Peyer's patch (tissue), 4 donors: ENCODE measurements at regions not wholly inside any gene's neighbourhood (a gene's known extent, or its start where the extent isn't known, plus 50 kb on each side); places are given as distances from the start of the nearest gene placed in this dataset.

ENCODE experiments used
- DNase-seq, 3 donors: peaks; one replicate each; pipeline ENCODE4 v3.0.0-alpha.2; 2017 to 2019
- H3K27ac ChIP-seq, 4 donors: fragments of 200-600 bp; sonication (generic); one replicate each; pipeline ENCODE4 v1.5.1; 2016 to 2019
- H3K27me3 ChIP-seq, 2 donors: fragments of 200-600 bp; sonication (generic); one replicate each; pipeline ENCODE4 v1.5.1; 2019
- H3K36me3 ChIP-seq, 3 donors: fragments of 200-600 bp; sonication (generic); one replicate each; pipeline ENCODE4 v1.5.1; 2016 to 2019
- H3K4me1 ChIP-seq, 4 donors: fragments of 200-600 bp; sonication (generic); one replicate each; pipeline ENCODE4 v1.5.1; 2016 to 2019
- H3K4me3 ChIP-seq, 4 donors: fragments of 200-600 bp; sonication (generic); 1 replicate in 3 of 4; 2 replicates in 1 of 4; pipeline ENCODE4 v1.5.1; 2016 to 2019; ENCODE audit warnings: mild to moderate bottlenecking in 1 of 4
- H3K9me3 ChIP-seq, 4 donors: fragments of 200-600 bp; sonication (generic); one replicate each; pipeline ENCODE4 v1.5.1; 2016 to 2019; ENCODE audit warnings: mild to moderate bottlenecking in 1 of 4
- POLR2A ChIP-seq, 2 donors: fragments of 450-650 bp; IDR thresholded peaks; one replicate each; pipeline ENCODE4 v1.5.1; 2017; ENCODE audit warnings: antibody characterized with exemption in 2 of 2, mild to moderate bottlenecking in 2 of 2, moderate library complexity in 2 of 2
- TF ChIP-seq, protein P1 (sequence below), 6 experiments: fragments of 450-650 bp in 4 of 6; fragments of 200-600 bp in 2 of 6; sonication (generic) in 1 of 6; IDR thresholded peaks; one replicate each; pipeline ENCODE4 v1.5.1; 2017 to 2019; ENCODE audit warnings: antibody characterized with exemption in 6 of 6, mild to moderate bottlenecking in 3 of 6, moderate library complexity in 1 of 6

GRCh38 chr11:130673698-130674097 is 225.3 kb downstream of the ADAMTS15 start:
- H3K36me3 ChIP-seq, result no peaks in the 10 kb centered on the region
- H3K27ac ChIP-seq, result peak overlapping the region in 1 of 4 donors; percentile 75
- H3K4me1 ChIP-seq, result peaks cover 0 to 8% (median 0%) of the 10 kb centered on the region in 4 donors
- H3K4me3 ChIP-seq, result no peak overlapping the region
- H3K9me3 ChIP-seq, result no peaks in the 10 kb centered on the region
- DNase-seq, result no peak
- H3K27me3 ChIP-seq, result no peaks in the 10 kb centered on the region
- TF ChIP-seq, protein P1, sequence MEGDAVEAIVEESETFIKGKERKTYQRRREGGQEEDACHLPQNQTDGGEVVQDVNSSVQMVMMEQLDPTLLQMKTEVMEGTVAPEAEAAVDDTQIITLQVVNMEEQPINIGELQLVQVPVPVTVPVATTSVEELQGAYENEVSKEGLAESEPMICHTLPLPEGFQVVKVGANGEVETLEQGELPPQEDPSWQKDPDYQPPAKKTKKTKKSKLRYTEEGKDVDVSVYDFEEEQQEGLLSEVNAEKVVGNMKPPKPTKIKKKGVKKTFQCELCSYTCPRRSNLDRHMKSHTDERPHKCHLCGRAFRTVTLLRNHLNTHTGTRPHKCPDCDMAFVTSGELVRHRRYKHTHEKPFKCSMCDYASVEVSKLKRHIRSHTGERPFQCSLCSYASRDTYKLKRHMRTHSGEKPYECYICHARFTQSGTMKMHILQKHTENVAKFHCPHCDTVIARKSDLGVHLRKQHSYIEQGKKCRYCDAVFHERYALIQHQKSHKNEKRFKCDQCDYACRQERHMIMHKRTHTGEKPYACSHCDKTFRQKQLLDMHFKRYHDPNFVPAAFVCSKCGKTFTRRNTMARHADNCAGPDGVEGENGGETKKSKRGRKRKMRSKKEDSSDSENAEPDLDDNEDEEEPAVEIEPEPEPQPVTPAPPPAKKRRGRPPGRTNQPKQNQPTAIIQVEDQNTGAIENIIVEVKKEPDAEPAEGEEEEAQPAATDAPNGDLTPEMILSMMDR (IDR thresholded peaks at IDR 0.05), result no peak
- no peak for TF ChIP-seq POLR2A (IDR thresholded peaks at IDR 0.05)

DNA sequence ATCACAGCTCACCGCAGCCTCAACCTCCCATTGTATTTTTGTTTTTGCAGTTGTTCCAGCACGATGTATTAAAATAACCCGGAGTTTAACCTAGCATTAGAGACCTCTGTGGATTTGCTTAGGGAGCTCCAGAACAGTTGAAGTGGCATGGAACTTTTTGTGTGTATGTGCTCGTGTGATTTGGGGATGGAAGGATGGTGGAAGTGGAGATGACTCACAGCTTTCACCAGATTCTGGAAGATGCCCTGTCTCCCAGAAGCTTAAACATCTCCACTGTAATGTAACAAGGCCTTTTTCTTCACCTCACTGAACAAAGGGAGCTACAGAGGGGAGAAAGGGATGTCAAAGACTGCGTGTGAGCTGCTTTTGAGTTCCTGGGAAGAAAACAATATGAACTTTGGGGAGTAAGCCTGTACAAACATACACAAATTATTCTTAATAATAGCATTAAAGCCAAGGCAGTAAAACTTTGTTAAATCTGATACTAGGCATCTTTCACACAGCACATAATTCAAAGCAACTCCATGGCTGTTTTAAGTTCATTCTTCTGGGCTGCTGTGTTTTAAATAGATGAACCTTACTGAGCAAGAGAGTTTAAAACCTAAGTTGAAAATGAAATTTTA is 226.4 kb downstream of the ADAMTS15 start:
- TF ChIP-seq POLR2A (IDR thresholded peaks at IDR 0.05), result no peak
- TF ChIP-seq, protein P1 (IDR thresholded peaks at IDR 0.05), result no peak
- Histone ChIP-seq H3K9me3 (peaks cover 0 to 7% (median 0%) of the 10 kb centered on the region in 4 donors), H3K27ac (peak overlapping the region in 1 of 4 donors; percentile 65)

GRCh38 chr11:130675371-130675821 is 227.0 kb downstream of the ADAMTS15 start:
- no peak overlapping the region for H3K4me3 ChIP-seq
- H3K9me3 ChIP-seq, result peaks cover 0 to 10% (median 0%) of the 10 kb centered on the region in 4 donors
- no peaks in the 10 kb centered on the region for H3K36me3 ChIP-seq
- H3K27ac ChIP-seq, result peak overlapping the region in 1 of 4 donors; percentile 65
- H3K4me1 ChIP-seq, result peaks cover 0 to 8% (median 0%) of the 10 kb centered on the region in 4 donors
- H3K27me3 ChIP-seq, result no peaks in the 10 kb centered on the region
- DNase-seq, result no peak
- no peak for TF ChIP-seq POLR2A (IDR thresholded peaks at IDR 0.05)
- TF ChIP-seq, protein P1 (IDR thresholded peaks at IDR 0.05), result no peak

More for the DNA sequence above, 226.4 kb downstream of the ADAMTS15 start:
- Histone ChIP-seq H3K4me3 (no peak overlapping the region), H3K4me1 (peaks cover 0 to 8% (median 0%) of the 10 kb centered on the region in 4 donors), H3K36me3 (no peaks in the 10 kb centered on the region), H3K27me3 (no peaks in the 10 kb centered on the region)
- no peak for DNase-seq

- Histone ChIP-seq H3K36me3 (no peaks in the 10 kb centered on the region), H3K4me3 (no peak overlapping the region), H3K4me1 (peaks cover 0 to 8% (median 0%) of the 10 kb centered on the region in 4 donors), H3K27ac (peak overlapping the region in 2 of 4 donors; percentile 25 to 65), H3K27me3 (no peaks in the 10 kb centered on the region), H3K9me3 (peaks cover 0 to 10% (median 0%) of the 10 kb centered on the region in 4 donors)
- no peak for DNase-seq
- TF ChIP-seq, protein P1 (IDR thresholded peaks at IDR 0.05), result no peak
- no peak for TF ChIP-seq POLR2A (IDR thresholded peaks at IDR 0.05)
Observed at GRCh38 chr11:130675917-130676316, 227.5 kb downstream of the ADAMTS15 start.

DNA sequence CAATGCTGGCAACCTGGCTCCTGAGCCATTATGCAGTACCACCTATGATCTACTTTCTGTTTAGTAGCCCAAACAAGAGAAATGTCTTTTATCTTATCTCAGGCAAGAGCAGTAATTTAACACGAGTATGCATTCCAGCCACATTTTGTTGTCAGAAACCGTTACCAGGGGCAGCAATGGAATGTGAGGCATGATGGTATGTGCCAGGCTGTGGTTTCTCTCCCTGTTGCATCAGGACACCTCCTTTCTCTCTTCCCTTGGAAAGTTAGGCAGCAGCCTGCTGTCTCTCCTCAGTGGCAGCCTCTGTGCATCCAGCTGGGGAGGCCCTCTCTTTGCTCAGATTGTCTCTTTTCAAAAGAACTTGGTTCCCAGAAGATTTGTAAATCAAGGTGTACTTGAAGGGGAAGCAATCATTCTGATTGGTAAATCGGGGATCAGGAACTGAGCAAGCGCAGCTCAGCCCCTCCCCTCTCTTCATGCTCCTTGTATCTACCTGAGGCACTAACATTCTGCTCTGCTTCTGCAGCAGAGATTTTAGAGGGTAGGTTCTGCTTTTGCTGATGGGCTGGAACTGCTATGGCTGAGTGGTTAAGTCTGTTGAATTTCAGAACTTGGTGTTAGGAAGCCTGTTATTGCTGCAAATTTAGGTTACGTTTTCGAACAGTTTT is 229.2 kb downstream of the ADAMTS15 start:
- H3K4me3 ChIP-seq, result no peak overlapping the region
- no peaks in the 10 kb centered on the region for H3K27me3 ChIP-seq
- H3K36me3 ChIP-seq, result no peaks in the 10 kb centered on the region
- no peak for TF ChIP-seq POLR2A (IDR thresholded peaks at IDR 0.05)
- TF ChIP-seq, protein P1 (IDR thresholded peaks at IDR 0.05), result no peak
- H3K27ac ChIP-seq, result peak overlapping the region in 1 of 4 donors; percentile 65
- H3K9me3 ChIP-seq, result peaks cover 0 to 10% (median 0%) of the 10 kb centered on the region in 4 donors
- no peak for DNase-seq
- H3K4me1 ChIP-seq, result peaks cover 0 to 6% (median 0%) of the 10 kb centered on the region in 4 donors
